IPS DF 6.9 (cell line): ENCODE measurements at regions not wholly inside any gene's neighbourhood (a gene's known extent, or its start where the extent isn't known, plus 50 kb on each side); places are given as distances from the start of the nearest gene placed in this dataset.

Experiments
- DNase-seq: peaks from one replicate; pipeline ENCODE4 v3.0.0-alpha.2; 2013; ENCODE audit warnings: low read depth, low spot score
- H3K27ac ChIP-seq: one replicate; pipeline ENCODE4 v1.5.1; 2013; ENCODE audit warnings: low read length, control low read depth
- H3K27me3 ChIP-seq: 2 replicates; pipeline ENCODE4 v1.6.1; 2013; ENCODE audit warnings: mild to moderate bottlenecking, low read length; ENCODE audit not compliant: control insufficient read depth, insufficient read depth
- H3K36me3 ChIP-seq: 2 replicates; pipeline ENCODE4 v1.6.1; 2013; ENCODE audit warnings: low read length; ENCODE audit not compliant: control insufficient read depth, insufficient read depth
- H3K4me1 ChIP-seq: 2 replicates; pipeline ENCODE4 v1.6.1; 2013; ENCODE audit warnings: low read length; ENCODE audit not compliant: control insufficient read depth, insufficient read depth
- H3K4me3 ChIP-seq: 2 replicates; pipeline ENCODE4 v1.5.1; 2013; ENCODE audit warnings: mild to moderate bottlenecking, low read length
- H3K9me3 ChIP-seq: 2 replicates; pipeline ENCODE4 v1.6.1; 2013; ENCODE audit warnings: low read length, inconsistent platforms; ENCODE audit not compliant: control insufficient read depth, insufficient read depth
- WGBS: extraction: QIAGEN DNeasy Blood & Tissue Kit; methylation state at CpG from one replicate; pipeline ENCODE4 v1.1.7; 2013; ENCODE audit warnings: mixed read lengths, missing lambda C conversion rate; ENCODE audit not compliant: insufficient read length, insufficient coverage; 5-methylcytosine and 5-hydroxymethylcytosine counted together

DNA sequence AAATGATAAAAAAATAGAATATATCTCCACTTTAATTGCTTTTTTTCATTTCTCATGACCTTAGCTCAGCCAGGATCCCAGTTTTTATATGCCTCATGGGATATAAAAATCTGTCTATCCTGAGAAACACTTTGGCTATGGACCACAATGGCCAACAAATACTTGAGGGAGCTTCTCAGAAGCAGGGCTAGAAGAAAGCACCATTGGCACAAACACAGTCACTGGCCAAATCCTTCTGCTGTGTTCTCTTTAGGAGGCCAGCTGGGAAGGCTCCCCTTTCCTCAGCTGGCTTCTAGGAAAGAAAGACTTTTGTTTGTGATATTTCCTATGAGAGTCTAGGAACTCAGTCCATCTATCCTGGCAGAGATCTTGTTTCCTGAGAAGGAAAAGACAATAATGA lies 856.2 kb upstream of the GHITM start:
- no peak for DNase-seq
- Histone ChIP-seq H3K4me3 (no peak overlapping the region), H3K36me3 (no peaks in the 10 kb centered on the region), H3K27ac (no peak overlapping the region), H3K9me3 (no peaks in the 10 kb centered on the region), H3K4me1 (no peaks in the 10 kb centered on the region), H3K27me3 (no peaks in the 10 kb centered on the region)

DNA sequence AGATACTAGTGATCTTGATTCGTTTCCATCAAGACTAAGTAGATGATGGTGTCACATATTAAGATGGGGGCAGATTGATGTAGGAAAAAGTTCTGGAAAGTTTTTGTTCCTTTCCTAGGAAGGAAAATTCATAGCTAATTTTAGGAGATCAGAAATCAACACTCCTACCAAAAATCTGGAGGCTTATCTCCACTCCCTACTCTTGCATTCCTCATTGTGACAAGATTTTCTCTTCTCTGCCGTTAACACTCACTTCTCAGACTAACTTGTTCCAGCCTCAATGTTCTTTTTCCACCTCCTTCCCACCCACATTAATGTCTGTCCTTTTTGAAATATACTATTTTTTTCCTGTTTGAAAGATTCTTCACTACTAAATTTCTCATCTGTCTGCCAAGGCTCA lies 851.9 kb upstream of the GHITM start:
- no peaks in the 10 kb centered on the region for H3K9me3 ChIP-seq
- no CpG with 5 or more reads among the region's 2 CpGs for WGBS
- H3K4me1 ChIP-seq, result no peaks in the 10 kb centered on the region
- H3K27ac ChIP-seq, result no peak overlapping the region
- no peak overlapping the region for H3K4me3 ChIP-seq
- DNase-seq, result no peak
- no peaks in the 10 kb centered on the region for H3K27me3 ChIP-seq
- no peaks in the 10 kb centered on the region for H3K36me3 ChIP-seq

DNA sequence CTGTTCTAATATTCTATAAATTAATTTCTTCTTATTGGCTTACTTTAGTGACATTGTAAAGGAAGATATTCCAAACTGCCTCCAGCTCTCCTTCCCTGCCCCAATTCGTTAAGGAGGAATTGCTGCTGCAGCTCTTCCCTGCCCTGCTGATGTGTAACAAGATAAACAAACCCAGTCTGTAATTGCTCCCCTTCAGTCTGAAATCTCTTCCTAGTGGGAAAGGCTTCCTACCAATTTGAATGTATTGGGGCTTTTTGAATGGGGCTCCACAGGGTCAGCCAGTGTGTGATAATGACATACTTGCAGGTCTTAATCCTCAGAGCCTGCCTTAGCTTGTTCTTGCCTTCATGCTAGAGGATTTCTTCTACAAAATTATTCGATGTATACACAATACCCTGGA lies 849.9 kb upstream of the GHITM start:
- DNase-seq, result no peak
- WGBS, result no CpG with 5 or more reads among the region's 2 CpGs

DNA sequence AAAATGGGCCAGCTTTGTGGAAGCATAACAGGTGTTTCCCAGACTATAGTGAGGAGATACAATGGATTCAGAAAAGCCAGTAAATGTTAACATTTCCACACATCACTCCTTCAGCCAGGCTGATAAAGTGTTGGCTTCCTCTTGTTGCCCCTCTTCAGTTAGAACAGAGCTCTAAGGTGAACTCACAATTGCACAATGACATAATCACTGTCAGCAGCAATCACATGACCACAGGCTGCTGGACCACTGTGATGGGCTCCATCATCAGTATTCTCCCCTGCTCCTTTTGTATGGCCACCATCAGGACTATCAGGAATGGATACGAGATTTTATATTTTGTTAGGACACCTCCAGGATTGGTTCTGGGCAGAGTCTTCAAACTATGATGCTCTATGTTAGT lies 849.4 kb upstream of the GHITM start:
- Histone ChIP-seq H3K27ac (no peak overlapping the region), H3K9me3 (no peaks in the 10 kb centered on the region), H3K4me3 (no peak overlapping the region), H3K36me3 (no peaks in the 10 kb centered on the region), H3K27me3 (no peaks in the 10 kb centered on the region), H3K4me1 (no peaks in the 10 kb centered on the region)
- DNase-seq, result no peak
- no CpG with 5 or more reads among the region's 1 CpG for WGBS

More for the DNA sequence above, 849.9 kb upstream of the GHITM start:
- Histone ChIP-seq H3K4me1 (no peaks in the 10 kb centered on the region), H3K9me3 (no peaks in the 10 kb centered on the region), H3K4me3 (no peak overlapping the region), H3K36me3 (no peaks in the 10 kb centered on the region), H3K27me3 (no peaks in the 10 kb centered on the region), H3K27ac (no peak overlapping the region)

DNA sequence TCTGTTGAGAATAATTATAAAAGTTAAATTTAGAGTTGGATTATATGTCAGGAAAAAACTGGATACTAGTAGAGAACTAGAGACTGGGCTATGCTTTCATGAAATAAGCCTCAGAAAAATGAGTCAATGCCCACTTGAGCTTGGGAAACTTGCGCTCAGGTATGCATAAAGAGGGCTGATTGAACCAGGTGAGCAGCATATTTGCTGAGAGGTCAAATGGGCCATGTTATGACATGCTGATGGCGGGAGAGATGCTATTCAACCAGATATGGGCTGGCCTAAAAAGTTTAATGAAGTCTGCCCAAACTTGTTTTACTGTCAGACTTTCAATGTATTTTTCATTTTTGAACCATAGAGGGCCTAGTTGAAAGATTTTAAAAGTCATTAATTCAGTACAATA lies 837.6 kb upstream of the GHITM start:
- Histone ChIP-seq H3K27me3 (no peaks in the 10 kb centered on the region), H3K4me3 (no peak overlapping the region), H3K9me3 (no peaks in the 10 kb centered on the region), H3K4me1 (no peaks in the 10 kb centered on the region), H3K27ac (no peak overlapping the region), H3K36me3 (no peaks in the 10 kb centered on the region)
- no peak for DNase-seq
- WGBS, result no CpG with 5 or more reads among the region's 2 CpGs

DNA sequence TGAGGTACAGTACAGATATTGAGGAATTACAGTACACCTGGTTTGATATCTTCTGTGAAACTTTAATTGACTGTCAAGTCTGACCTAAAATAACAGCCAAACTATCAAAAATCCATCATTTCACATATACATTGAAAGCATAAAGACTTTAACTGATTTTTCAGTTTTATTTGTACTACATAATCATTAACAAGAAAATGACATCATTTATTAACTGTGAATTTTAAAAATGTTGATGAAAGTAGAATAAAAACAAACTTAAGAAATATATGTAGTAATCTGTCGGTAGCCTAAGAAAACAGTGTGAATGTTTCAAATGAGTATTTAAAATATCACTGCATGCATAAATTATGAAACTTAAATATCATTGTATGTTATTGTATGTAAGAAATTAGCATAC lies 836.7 kb upstream of the GHITM start:
- H3K27me3 ChIP-seq, result no peaks in the 10 kb centered on the region
- no peak overlapping the region for H3K27ac ChIP-seq
- no peak for DNase-seq
- H3K4me3 ChIP-seq, result no peak overlapping the region
- no peaks in the 10 kb centered on the region for H3K4me1 ChIP-seq
- H3K9me3 ChIP-seq, result no peaks in the 10 kb centered on the region
- WGBS, result no CpG with 5 or more reads among the region's 1 CpG
- H3K36me3 ChIP-seq, result no peaks in the 10 kb centered on the region

DNA sequence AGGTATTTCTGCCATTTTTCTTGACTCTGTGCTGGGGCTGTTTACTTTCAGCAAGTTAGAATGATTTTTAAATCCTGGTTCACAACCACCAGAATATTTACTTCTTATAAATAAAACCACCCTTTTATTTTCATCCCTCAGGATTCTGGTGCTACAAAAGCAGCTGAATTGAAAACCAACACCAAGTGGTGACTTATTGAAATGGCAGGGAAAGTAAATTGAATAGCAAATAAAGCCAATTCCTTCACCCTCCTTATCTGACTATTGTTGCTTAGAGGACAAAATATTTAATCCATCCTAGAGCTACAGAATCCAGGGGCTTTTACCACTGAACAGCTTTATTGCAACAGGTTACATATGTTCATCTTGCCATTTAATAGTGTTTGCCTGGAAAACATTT lies 828.6 kb upstream of the GHITM start:
- no peak for DNase-seq
- Histone ChIP-seq H3K27ac (no peak overlapping the region), H3K4me1 (no peaks in the 10 kb centered on the region), H3K36me3 (no peaks in the 10 kb centered on the region), H3K9me3 (no peaks in the 10 kb centered on the region), H3K27me3 (no peaks in the 10 kb centered on the region; the same call in 1 of the 2 replicates), H3K4me3 (no peak overlapping the region)

DNA sequence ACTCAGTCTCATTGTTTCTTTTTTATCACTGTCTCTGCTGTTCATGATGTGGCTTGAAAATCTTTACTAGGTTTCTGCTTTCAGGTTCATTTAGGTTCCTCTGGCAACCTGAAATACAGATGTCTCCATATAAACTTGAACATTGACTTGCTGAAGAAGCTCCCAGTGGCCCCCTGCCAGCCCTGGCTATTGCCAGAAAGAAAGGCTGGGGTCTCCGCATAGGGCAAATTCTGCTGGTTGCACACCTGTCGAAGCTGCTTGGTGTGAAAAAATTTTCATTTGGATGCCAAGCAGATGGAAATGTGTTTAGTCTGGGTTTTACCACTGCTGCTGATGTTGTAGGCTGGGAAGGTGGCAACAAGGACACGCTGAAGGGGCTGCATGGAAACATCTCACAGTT lies 826.7 kb upstream of the GHITM start:
- H3K36me3 ChIP-seq, result no peaks in the 10 kb centered on the region
- no CpG with 5 or more reads among the region's 3 CpGs for WGBS
- DNase-seq, result no peak
- H3K27me3 ChIP-seq, result no peaks in the 10 kb centered on the region; the same call in 1 of the 2 replicates
- H3K4me3 ChIP-seq, result no peak overlapping the region
- no peaks in the 10 kb centered on the region for H3K4me1 ChIP-seq
- H3K9me3 ChIP-seq, result no peaks in the 10 kb centered on the region
- H3K27ac ChIP-seq, result no peak overlapping the region

DNA sequence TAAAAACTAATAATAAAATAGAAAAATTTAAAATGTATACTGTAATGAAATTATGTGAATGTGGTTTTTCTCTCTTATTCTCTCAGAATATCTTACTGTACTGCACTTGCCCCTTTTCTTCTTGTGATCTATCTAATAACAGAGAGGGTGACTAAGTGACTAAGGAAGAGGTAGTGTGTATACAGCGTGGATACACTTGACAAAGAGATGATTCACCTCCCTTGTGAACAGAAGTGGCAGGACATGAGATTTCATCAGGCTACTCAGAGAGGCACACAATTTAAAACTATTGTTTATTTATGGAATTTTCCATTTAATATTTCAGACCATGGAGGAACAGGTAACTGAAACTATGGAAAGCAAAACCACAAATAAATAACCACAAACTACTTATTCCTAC lies 806.6 kb upstream of the GHITM start:
- DNase-seq, result no peak
- Histone ChIP-seq H3K4me1 (no peaks in the 10 kb centered on the region), H3K4me3 (no peak overlapping the region), H3K9me3 (no peaks in the 10 kb centered on the region), H3K27ac (no peak overlapping the region), H3K27me3 (no peaks in the 10 kb centered on the region; the same call in 1 of the 2 replicates), H3K36me3 (no peaks in the 10 kb centered on the region)
- no CpG with 5 or more reads among the region's 1 CpG for WGBS

DNA sequence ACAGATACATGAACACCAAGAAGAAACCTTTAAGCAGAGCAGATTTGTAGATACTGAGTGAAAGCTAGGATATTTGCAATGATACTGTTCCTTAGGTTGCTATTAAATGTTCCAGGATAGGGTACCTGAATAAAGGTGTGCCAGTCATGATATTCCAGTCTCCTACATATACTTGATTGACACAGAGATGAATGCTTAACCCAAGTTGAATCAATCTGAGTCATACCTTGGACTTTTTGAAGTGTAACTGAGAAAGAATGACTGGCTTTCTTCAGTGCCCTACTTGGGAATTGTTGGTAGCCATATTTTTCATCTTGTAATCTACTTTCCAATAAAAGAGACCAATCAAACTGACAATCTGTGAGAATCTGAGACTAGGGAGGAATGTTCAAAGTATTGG lies 805.7 kb upstream of the GHITM start:
- Histone ChIP-seq H3K4me1 (no peaks in the 10 kb centered on the region), H3K4me3 (no peak overlapping the region), H3K27ac (no peak overlapping the region), H3K36me3 (no peaks in the 10 kb centered on the region), H3K9me3 (no peaks in the 10 kb centered on the region), H3K27me3 (no peaks in the 10 kb centered on the region; the same call in 1 of the 2 replicates)
- DNase-seq, result no peak

DNA sequence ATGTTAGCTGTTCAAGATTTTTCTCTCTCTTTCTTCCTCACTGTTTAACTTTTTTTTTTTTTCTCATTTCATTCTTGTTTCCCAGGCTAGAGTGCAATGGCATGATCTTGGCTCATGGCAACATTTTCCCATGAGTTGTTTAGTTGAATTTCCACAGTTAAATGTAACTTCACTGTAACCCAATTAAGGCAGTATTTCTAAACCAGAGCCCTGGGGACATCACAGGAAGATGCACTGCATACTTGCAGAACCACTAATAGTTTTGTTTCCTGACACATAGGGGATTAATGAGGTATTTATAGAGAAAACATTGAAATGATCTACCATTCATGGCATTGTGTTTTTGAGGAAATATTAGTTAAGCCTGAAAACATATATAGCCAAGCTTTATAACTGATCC lies 795.6 kb upstream of the GHITM start:
- no peaks in the 10 kb centered on the region for H3K36me3 ChIP-seq
- no peaks in the 10 kb centered on the region for H3K9me3 ChIP-seq
- no peak overlapping the region for H3K27ac ChIP-seq
- H3K4me3 ChIP-seq, result no peak overlapping the region
- no peaks in the 10 kb centered on the region for H3K27me3 ChIP-seq
- no peak for DNase-seq
- no peaks in the 10 kb centered on the region for H3K4me1 ChIP-seq
